Vagina (tissue), 2 donors: ENCODE measurements at regions not wholly inside any gene's neighbourhood (a gene's known extent, or its start where the extent isn't known, plus 50 kb on each side); places are given as distances from the start of the nearest gene placed in this dataset.

Source experiments
- DNase-seq, 2 donors: peaks; one replicate each; pipeline ENCODE4 v3.0.0-alpha.2; 2017; ENCODE audit errors: extremely low spot score in 2 of 2
- H3K27ac ChIP-seq: fragments of 200-600 bp; sonication (generic); one replicate; pipeline ENCODE4 v1.5.1; 2019
- H3K27me3 ChIP-seq: fragments of 200-600 bp; sonication (generic); one replicate; pipeline ENCODE4 v1.5.1; 2019
- H3K36me3 ChIP-seq, 2 donors: fragments of 200-600 bp; sonication (generic); one replicate each; pipeline ENCODE4 v1.5.1; 2017 to 2019
- H3K4me1 ChIP-seq: fragments of 200-600 bp; sonication (generic); one replicate; pipeline ENCODE4 v1.5.1; 2019
- H3K4me3 ChIP-seq, 2 donors: fragments of 200-600 bp; sonication (generic); 1 replicate in 1 of 2; 2 replicates in 1 of 2; pipeline ENCODE4 v1.5.1; 2016 to 2019
- H3K9me3 ChIP-seq: fragments of 200-600 bp; sonication (generic); one replicate; pipeline ENCODE4 v1.5.1; 2019
- POLR2A ChIP-seq, 2 donors: fragments of 450-650 bp; IDR thresholded peaks; one replicate each; pipeline ENCODE4 v1.6.1; 2017; ENCODE audit warnings: antibody characterized with exemption in 2 of 2, mild to moderate bottlenecking in 2 of 2, moderate library complexity in 2 of 2
- POLR2AphosphoS5 ChIP-seq, 2 donors: sonication (generic); formaldehyde crosslinking; IDR thresholded peaks; one replicate each; pipeline ENCODE4 v1.9.0; 2017; ENCODE audit warnings: antibody characterized with exemption in 2 of 2, mild to moderate bottlenecking in 2 of 2, low read depth in 1 of 2; ENCODE audit not compliant: insufficient read depth in 1 of 2
- intact Hi-C: fragments of 100-400 bp; cut with DNase I; formaldehyde crosslinking; loops from one replicate; pipeline ENCODE4 v1.15.1; 2023
- TF ChIP-seq, protein P1 (sequence below), 3 experiments: fragments of 450-650 bp in 2 of 3; fragments of 200-600 bp in 1 of 3; sonication (generic) in 1 of 3; IDR thresholded peaks; one replicate each; pipeline ENCODE4 v1.5.1; 2017 to 2019; ENCODE audit warnings: antibody characterized with exemption in 3 of 3, mild to moderate bottlenecking in 2 of 3, moderate library complexity in 2 of 3

DNA sequence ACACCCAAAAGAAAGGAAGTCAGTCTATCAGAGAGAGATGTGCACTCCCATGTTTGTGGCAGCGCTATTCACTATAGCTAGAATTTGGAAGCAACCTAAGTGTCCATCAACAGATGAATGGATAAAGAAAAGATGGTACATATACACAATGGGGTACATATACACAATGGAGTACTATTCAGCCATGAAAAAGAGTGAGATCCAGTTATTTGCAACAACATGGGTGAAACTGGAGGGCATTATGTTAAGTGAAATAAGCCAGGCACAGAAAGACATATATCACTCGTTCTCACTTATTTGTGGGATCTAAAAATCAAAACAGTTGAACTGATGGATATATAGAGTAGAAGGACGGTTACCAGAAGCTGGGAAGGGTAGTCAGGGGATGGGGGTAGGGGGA lies 99.9 kb upstream of the ZNF516 start:
- H3K4me3 ChIP-seq, result no peak overlapping the region
- intact Hi-C loops, result no loop called here
- no peak for DNase-seq
- no peak overlapping the region for H3K27ac ChIP-seq
- TF ChIP-seq, protein P1, sequence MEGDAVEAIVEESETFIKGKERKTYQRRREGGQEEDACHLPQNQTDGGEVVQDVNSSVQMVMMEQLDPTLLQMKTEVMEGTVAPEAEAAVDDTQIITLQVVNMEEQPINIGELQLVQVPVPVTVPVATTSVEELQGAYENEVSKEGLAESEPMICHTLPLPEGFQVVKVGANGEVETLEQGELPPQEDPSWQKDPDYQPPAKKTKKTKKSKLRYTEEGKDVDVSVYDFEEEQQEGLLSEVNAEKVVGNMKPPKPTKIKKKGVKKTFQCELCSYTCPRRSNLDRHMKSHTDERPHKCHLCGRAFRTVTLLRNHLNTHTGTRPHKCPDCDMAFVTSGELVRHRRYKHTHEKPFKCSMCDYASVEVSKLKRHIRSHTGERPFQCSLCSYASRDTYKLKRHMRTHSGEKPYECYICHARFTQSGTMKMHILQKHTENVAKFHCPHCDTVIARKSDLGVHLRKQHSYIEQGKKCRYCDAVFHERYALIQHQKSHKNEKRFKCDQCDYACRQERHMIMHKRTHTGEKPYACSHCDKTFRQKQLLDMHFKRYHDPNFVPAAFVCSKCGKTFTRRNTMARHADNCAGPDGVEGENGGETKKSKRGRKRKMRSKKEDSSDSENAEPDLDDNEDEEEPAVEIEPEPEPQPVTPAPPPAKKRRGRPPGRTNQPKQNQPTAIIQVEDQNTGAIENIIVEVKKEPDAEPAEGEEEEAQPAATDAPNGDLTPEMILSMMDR (IDR thresholded peaks at IDR 0.05), result no peak
- TF ChIP-seq POLR2A (IDR thresholded peaks at IDR 0.05), result no peak
- H3K27me3 ChIP-seq, result no peaks in the 10 kb centered on the region
- H3K4me1 ChIP-seq, result no peaks in the 10 kb centered on the region
- no peaks in the 10 kb centered on the region for H3K36me3 ChIP-seq
- no peaks in the 10 kb centered on the region for H3K9me3 ChIP-seq

DNA sequence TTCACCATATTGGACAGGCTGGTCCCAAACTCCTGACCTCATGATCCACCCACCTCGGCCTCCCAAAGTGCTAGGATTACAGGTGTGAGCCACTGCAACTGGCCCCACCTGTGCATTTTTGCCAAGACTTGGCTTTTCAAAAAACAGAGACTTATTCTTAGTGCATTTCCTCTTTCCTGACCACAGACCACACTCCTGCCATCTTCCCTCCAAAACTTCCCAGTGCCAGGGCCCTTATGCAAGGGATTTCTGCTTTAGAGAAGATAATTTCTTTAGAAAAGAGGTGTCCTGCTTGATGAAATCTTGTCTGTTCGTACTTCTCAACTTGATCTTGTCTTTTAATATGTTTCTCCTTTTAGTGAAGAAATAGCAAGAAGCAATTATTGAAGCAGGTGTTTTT lies 98.8 kb upstream of the ZNF516 start:
- Histone ChIP-seq H3K27me3 (no peaks in the 10 kb centered on the region), H3K4me1 (peaks cover 4% of the 10 kb centered on the region), H3K4me3 (no peak overlapping the region), H3K36me3 (no peaks in the 10 kb centered on the region), H3K9me3 (no peaks in the 10 kb centered on the region), H3K27ac (no peak overlapping the region)
- TF ChIP-seq POLR2AphosphoS5 (IDR thresholded peaks at IDR 0.05; ENCODE audit: insufficient read depth in 1 of 2, low read depth in 1 of 2) (no peak), POLR2A (IDR thresholded peaks at IDR 0.05) (no peak)
- TF ChIP-seq, protein P1 (IDR thresholded peaks at IDR 0.05), result no peak
- peak in 1 of 2 donors; percentile 37 for DNase-seq
- intact Hi-C loops, result no loop called here

DNA sequence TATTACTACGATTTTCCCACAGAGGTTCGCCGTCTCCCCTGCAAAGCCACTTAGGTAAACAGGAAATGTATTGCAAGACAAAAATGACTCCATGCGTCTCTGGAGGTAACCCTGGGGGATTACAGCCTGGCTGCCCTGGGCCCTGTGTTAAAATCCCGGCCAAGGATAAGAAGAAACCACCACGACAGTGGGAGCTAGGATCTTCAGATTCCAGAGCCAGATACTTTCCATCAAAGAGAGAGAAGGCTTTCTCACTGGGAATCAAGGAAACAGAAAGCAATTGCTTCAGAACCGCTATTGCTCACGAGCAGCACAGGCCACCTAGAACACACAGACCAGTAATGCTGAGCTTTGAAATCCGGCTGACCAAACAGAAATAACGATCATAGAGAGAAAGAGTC lies 97.9 kb upstream of the ZNF516 start:
- intact Hi-C loops, result no loop called here
- Histone ChIP-seq H3K4me1 (peaks cover 11% of the 10 kb centered on the region), H3K27ac (no peak overlapping the region), H3K4me3 (no peak overlapping the region), H3K27me3 (no peaks in the 10 kb centered on the region), H3K9me3 (no peaks in the 10 kb centered on the region), H3K36me3 (no peaks in the 10 kb centered on the region)
- TF ChIP-seq POLR2AphosphoS5 (IDR thresholded peaks at IDR 0.05; ENCODE audit: insufficient read depth in 1 of 2, low read depth in 1 of 2), result no peak
- TF ChIP-seq, protein P1 (IDR thresholded peaks at IDR 0.05), result no peak
- no peak for TF ChIP-seq POLR2A (IDR thresholded peaks at IDR 0.05)
- DNase-seq, result peak in 1 of 2 donors; percentile 28

DNA sequence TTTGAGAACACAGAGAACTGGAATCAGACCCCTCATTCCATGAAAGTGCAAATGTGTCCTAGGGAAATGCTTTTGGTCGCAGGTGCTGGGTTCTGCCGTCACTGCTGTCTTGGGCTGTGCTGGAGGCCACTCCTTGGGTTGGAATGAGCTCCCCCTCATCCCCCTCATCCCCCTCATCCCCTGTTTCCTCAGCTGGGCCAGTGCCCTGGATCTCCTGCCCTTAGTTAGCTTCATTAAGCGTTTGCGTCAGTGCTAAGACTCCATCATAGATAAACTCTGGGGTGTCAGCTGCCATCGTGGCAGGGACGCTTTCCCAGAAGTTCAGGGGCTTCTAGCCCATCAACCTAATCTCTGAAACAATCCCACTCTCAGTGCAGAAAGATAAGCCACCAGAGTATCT lies 97.1 kb upstream of the ZNF516 start:
- Histone ChIP-seq H3K27ac (no peak overlapping the region), H3K4me1 (peaks cover 11% of the 10 kb centered on the region), H3K36me3 (no peaks in the 10 kb centered on the region), H3K9me3 (no peaks in the 10 kb centered on the region), H3K4me3 (no peak overlapping the region), H3K27me3 (no peaks in the 10 kb centered on the region)
- peak in 1 of 2 donors; percentile 93 for DNase-seq
- intact Hi-C loops, result no loop called here
- TF ChIP-seq, protein P1 (IDR thresholded peaks at IDR 0.05), result no peak
- TF ChIP-seq POLR2A (IDR thresholded peaks at IDR 0.05) (no peak), POLR2AphosphoS5 (IDR thresholded peaks at IDR 0.05; ENCODE audit: insufficient read depth in 1 of 2, low read depth in 1 of 2) (no peak)

DNA sequence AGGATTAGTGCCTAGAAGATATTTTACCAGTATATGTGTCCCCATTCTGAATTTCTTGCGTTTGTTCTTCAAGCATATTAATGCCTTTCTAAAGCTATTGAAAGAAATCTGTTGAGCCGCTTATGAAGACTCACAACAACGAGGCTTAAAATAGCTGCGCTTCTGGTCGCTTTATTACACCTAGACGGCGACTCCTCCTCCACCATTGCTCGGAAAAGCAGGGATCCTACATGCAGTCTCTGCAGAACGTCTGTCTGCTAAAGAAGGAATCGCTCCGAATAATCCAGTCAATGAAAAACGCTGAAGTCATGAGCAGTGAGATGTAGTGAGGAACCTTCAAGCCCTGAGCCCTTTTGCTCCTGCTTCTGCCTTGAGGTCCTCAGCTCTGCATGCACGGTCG lies 94.8 kb upstream of the ZNF516 start:
- no peak overlapping the region for H3K27ac ChIP-seq
- intact Hi-C loops, result no loop called here
- peaks cover 11% of the 10 kb centered on the region for H3K4me1 ChIP-seq

More for the DNA sequence above, 94.8 kb upstream of the ZNF516 start:
- DNase-seq, result no peak
- no peaks in the 10 kb centered on the region for H3K9me3 ChIP-seq
- no peaks in the 10 kb centered on the region for H3K27me3 ChIP-seq
- no peak for TF ChIP-seq POLR2AphosphoS5 (IDR thresholded peaks at IDR 0.05; ENCODE audit: insufficient read depth in 1 of 2, low read depth in 1 of 2)
- TF ChIP-seq, protein P1 (IDR thresholded peaks at IDR 0.05), result no peak
- no peak for TF ChIP-seq POLR2A (IDR thresholded peaks at IDR 0.05)
- no peak overlapping the region for H3K4me3 ChIP-seq
- H3K36me3 ChIP-seq, result no peaks in the 10 kb centered on the region
